Stimulated activated memory B cell treated with anti-CD40 and anti-IgM and Interleukin-4, amounts not matched to agents 10 μg/mL and 1 μg/mL and 100 μg/mL, for 72 hours (primary cell): ENCODE measurements at regions not wholly inside any gene's neighbourhood (a gene's known extent, or its start where the extent isn't known, plus 50 kb on each side); places are given as distances from the start of the nearest gene placed in this dataset.
A peak's percentile ranks its signal among the peaks of the same experiment; 100 is the strongest.

Experiments used
- ATAC-seq: fragments of 150-1000 bp; cut with Tn5 transposase; 2 replicates; pipeline ENCODE4 v1.10.0; 2021
- H3K27ac Mint-ChIP-seq: one replicate; pipeline ENCODE4 v1.8.0; 2022; ENCODE audit warnings: mild to moderate bottlenecking, mixed read lengths
- H3K27me3 Mint-ChIP-seq: one replicate; pipeline ENCODE4 v1.8.0; 2022; ENCODE audit warnings: mixed read lengths
- H3K36me3 Mint-ChIP-seq: one replicate; pipeline ENCODE4 v1.8.0; 2022; ENCODE audit warnings: mixed read lengths
- H3K4me1 Mint-ChIP-seq: one replicate; pipeline ENCODE4 v1.8.0; 2022; ENCODE audit warnings: mixed read lengths
- H3K4me3 Mint-ChIP-seq: one replicate; pipeline ENCODE4 v1.8.0; 2022; ENCODE audit warnings: mild to moderate bottlenecking, moderate library complexity, mixed read lengths
- H3K9me3 Mint-ChIP-seq: one replicate; pipeline ENCODE4 v1.8.0; 2022; ENCODE audit warnings: mixed read lengths

DNA sequence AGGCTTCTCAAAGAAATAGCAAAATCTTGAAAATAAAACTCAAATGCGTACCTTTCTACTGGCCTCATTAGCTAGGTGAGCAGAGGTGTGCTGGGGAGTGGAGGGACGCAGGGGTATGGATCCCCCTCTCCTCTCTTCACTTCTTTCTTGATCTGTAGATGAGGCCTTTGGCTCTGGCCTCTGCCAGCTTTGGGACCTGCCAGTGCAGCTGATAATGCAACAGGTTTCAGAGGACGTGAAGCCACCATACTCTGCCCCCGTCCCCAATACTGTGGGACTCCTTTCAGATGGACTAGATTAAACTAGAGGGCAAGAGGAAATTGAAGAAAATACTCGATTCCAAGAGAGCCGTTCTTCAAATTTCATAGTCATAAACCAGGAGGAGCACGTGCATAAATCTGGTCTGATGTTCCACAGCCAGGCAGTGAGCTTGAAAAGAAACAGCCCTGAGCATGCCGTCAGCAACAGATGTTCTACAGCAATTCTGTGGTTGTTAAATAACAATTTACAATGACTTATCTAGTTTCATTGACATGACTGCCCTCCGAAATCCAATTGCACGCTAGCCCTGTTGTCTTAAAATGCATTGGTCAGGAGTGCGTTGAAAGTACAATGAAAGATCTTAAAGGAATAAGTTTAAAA lies 245.3 kb upstream of the FOXQ1 start:
- ATAC-seq, result no peak
- Mint-ChIP-seq H3K27me3 (peaks cover 7% of the 10 kb centered on the region), H3K4me1 (no peaks in the 10 kb centered on the region), H3K36me3 (no peaks in the 10 kb centered on the region), H3K27ac (no peak overlapping the region), H3K4me3 (no peak overlapping the region), H3K9me3 (peaks cover 3% of the 10 kb centered on the region)

DNA sequence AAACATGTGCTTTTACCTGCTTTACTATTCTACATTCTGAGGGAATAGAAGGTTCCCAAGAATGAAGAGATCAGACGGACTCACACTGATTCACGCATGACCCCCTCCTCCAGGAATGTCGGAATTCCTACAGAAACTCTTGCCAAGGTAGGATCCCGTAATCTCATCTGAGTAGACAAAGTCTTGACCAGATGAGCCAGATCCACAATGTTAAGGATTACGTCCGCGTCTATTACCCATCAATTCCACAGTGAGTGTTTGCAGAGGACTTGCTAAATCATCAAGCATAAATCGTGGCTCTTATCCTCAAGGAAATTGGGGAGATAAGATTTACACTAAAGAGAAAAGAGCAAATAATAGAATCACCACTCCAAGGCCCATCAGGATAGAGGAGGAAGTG lies 245.9 kb upstream of the FOXQ1 start:
- Mint-ChIP-seq H3K4me3 (no peak overlapping the region), H3K27me3 (peaks cover 13% of the 10 kb centered on the region), H3K27ac (no peak overlapping the region), H3K9me3 (peaks cover 3% of the 10 kb centered on the region), H3K4me1 (no peaks in the 10 kb centered on the region), H3K36me3 (no peaks in the 10 kb centered on the region)
- ATAC-seq, result no peak

DNA sequence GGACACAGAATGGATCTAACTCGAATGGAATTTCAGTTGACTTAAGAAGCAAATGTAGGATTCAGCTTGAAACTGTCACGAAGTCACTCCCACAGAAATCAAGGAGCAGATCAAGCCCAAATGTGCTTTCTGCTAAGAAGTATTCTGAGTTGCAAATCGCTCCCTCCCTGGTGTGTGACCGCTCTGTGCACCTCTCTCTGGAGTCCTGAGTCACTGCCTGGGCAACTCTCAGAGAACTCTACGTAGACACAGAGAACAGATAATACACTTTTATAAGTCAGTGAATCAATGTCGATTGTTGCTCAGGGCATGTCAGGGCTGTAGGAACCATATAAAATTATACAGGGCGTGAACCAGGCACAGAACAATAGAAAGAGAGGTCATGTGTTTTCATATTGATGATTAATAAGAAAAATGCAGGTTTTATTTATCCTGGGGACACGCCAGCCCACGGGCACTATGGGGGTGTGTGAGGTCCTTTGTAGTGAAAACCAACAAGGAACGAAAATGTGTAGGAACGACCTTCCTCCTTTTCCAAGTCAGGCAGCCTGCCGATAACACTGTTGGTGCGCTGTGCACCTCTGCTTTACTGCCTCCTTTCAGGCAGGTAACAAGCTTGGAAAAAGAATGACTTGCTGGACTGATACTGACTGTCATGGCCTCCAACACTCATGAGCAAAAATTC lies 248.1 kb upstream of the FOXQ1 start:
- peaks cover 2% of the 10 kb centered on the region for H3K9me3 Mint-ChIP-seq
- H3K4me1 Mint-ChIP-seq, result no peaks in the 10 kb centered on the region
- H3K4me3 Mint-ChIP-seq, result no peak overlapping the region
- no peak for ATAC-seq
- H3K36me3 Mint-ChIP-seq, result no peaks in the 10 kb centered on the region
- peaks cover 15% of the 10 kb centered on the region for H3K27me3 Mint-ChIP-seq
- no peak overlapping the region for H3K27ac Mint-ChIP-seq

DNA sequence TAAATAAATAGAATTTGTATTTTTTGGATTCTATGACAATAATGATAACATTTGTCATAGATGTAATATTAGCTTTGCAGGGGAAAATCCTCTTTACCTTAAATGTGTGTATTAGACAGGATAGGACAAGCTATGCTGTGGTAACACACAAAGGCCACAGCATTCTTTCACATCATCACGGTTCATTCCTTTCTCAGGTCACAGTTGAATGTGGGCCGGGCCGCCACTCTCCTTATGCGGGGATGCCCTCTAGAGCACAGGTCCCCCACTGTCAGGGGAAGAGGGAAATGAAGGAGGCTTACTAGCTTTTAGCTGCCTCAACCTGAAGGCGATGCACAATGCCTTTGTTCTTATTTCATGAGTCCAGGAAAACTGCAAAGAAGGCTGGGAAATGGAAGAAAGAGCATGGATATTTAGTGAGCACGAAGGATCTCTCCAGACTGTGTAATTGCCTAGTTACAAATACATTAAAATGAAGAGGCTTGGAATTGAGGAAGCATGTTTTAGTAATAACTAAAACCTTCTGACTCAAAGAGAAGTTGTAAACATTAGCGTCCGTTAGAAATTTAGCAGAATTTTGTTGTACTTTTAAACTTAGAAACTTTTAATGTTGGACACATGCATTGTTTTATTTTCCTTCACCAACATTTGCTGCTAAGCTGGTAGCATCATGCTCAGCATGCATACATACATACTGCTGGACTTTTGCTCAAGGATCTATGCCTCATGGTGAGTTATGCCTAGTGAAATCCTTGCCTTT lies 248.9 kb upstream of the FOXQ1 start:
- Mint-ChIP-seq H3K4me1 (no peaks in the 10 kb centered on the region), H3K36me3 (no peaks in the 10 kb centered on the region), H3K27ac (no peak overlapping the region), H3K27me3 (peaks cover 15% of the 10 kb centered on the region), H3K4me3 (no peak overlapping the region), H3K9me3 (no peaks in the 10 kb centered on the region)
- ATAC-seq, result no peak

DNA sequence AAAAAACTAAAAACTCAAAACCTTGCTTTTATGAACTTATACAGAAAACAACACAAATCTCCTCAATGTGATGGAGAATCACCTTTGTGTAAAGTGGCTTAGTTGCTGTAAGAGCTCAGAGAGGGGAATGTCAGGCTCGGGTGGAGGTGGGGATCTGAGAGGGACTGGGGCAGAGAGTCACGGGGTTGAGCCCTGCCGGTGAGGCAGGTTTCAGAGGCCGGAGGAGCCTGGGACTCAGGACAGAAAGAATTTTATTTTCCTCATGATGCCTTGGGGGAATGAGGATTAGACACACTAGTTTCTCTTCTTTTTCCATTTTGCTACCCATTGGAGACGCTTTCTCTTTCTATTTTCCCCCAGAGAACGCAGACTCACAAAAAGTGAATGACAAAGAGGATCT lies 252.3 kb upstream of the FOXQ1 start:
- no peak overlapping the region for H3K4me3 Mint-ChIP-seq
- H3K36me3 Mint-ChIP-seq, result no peaks in the 10 kb centered on the region
- no peak for ATAC-seq
- no peaks in the 10 kb centered on the region for H3K9me3 Mint-ChIP-seq
- H3K27ac Mint-ChIP-seq, result no peak overlapping the region
- peaks cover 15% of the 10 kb centered on the region for H3K27me3 Mint-ChIP-seq
- no peaks in the 10 kb centered on the region for H3K4me1 Mint-ChIP-seq

DNA sequence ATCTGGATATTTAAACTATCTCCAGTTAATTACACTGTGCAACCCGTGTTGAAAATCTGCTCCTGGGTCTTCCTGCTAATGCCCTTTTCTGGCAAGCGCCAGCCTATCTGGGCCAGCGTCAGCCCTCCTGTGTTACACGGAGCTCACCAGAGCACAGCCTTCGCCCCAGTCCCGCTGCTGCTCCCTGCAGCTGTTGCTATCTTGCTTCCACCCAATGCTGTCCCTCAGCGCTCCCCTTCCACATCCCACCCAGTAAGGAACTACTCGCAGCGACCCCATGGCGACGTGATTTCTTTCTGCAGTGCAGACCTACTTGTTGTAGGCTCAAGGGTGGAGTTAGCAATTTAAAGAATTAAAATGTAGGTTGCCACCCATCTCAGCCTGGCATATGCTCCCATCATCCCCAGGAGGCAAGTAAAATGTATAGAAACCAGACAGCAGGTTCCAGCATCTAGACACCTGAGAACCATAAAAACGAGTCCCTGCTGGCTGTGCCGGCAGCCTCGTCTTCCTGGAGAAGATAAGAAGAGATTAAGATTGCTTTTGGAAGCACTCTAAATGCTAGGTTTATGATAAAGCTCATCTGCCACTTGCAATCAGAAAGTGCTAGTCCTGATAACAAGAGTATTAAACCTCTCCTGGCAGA lies 254.3 kb upstream of the FOXQ1 start:
- ATAC-seq, result no peak
- no peaks in the 10 kb centered on the region for H3K4me1 Mint-ChIP-seq
- H3K9me3 Mint-ChIP-seq, result no peaks in the 10 kb centered on the region
- H3K36me3 Mint-ChIP-seq, result no peaks in the 10 kb centered on the region
- H3K27ac Mint-ChIP-seq, result no peak overlapping the region
- H3K27me3 Mint-ChIP-seq, result peaks cover 15% of the 10 kb centered on the region
- no peak overlapping the region for H3K4me3 Mint-ChIP-seq

DNA sequence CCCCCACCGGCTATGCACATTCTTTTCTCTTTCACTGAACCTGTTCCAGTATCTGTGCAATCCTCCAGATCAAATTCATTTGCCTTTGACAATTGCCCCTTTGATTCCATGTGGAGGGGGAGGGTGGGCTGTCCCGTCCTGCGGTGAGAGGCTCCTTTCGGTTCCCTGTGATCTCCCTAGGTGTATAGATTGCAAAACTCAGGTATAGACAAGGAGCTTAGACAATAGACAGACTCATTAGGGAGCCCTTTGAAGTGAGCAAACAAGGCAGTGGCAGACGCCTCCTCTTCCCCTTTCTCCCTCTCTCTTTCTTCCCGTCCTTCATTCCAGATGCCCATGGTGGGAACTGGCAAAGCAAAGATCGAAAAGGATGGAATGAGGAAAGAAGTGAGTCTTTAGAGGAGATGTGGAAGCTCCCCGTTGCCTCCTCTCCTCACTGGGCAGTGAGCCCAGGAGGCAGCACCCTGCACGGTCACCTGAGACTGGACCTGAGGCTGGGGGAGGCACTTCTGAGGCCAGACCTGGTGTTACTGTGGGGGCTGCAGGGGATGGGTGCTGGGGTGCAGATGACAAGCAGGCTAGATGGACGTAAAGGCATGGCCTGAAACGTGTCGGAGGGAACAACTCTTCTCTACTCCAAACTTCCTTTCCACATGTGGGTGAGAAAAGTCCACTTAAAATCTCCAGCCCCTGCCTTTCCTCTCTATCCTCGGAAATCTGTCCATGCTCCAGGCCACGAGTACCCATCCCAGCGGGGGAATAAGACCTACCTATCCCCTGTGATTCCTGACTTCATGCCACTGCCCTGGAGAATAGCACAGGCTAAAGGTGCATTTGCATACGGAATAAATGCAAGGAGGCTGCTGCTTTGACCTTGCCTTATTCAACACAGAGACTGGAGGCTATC lies 256.6 kb upstream of the FOXQ1 start:
- H3K9me3 Mint-ChIP-seq, result no peaks in the 10 kb centered on the region
- H3K4me1 Mint-ChIP-seq, result no peaks in the 10 kb centered on the region
- no peak for ATAC-seq
- no peak overlapping the region for H3K27ac Mint-ChIP-seq
- H3K27me3 Mint-ChIP-seq, result no peaks in the 10 kb centered on the region
- no peak overlapping the region for H3K4me3 Mint-ChIP-seq
- no peaks in the 10 kb centered on the region for H3K36me3 Mint-ChIP-seq

DNA sequence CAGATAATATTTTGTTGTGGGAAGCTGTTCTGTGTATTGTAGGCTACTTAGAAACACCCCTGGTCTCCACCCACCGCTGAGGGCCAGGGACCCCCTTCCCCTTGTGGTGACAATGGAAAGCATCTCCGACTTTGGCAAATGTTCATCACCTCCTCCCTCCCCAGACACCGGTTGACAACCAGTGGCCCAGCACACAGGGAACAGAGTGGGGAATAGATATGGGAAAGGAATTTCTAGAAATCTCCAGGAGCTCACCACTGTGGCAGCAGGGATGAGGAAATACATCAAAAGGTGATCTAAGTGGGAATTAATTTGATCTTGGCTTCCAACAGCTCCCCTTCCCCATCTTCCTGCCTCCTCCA lies 257.3 kb upstream of the FOXQ1 start:
- Mint-ChIP-seq H3K4me3 (no peak overlapping the region), H3K27me3 (no peaks in the 10 kb centered on the region), H3K4me1 (no peaks in the 10 kb centered on the region), H3K27ac (no peak overlapping the region), H3K9me3 (no peaks in the 10 kb centered on the region), H3K36me3 (no peaks in the 10 kb centered on the region)
- no peak for ATAC-seq

DNA sequence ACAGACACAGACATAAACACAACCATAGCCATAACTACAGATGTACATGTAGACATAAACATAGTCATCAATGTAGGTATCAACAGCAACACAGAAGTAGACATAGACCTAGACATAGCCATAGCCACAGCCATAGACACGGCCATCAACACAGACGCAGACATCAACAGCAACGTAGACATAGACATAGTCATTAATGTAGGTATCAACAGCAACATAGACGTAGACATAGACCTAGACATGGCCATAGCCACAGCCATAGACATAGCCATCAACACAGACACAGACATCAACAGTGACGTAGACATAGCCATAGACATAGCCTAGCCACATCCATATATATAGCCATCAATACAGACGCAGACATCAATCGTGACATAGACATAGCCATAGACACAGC lies 258.3 kb upstream of the FOXQ1 start:
- H3K9me3 Mint-ChIP-seq, result no peaks in the 10 kb centered on the region
- no peaks in the 10 kb centered on the region for H3K36me3 Mint-ChIP-seq
- no peaks in the 10 kb centered on the region for H3K27me3 Mint-ChIP-seq
- H3K27ac Mint-ChIP-seq, result no peak overlapping the region
- H3K4me1 Mint-ChIP-seq, result no peaks in the 10 kb centered on the region
- H3K4me3 Mint-ChIP-seq, result no peak overlapping the region
- peak; percentile 46 for ATAC-seq

DNA sequence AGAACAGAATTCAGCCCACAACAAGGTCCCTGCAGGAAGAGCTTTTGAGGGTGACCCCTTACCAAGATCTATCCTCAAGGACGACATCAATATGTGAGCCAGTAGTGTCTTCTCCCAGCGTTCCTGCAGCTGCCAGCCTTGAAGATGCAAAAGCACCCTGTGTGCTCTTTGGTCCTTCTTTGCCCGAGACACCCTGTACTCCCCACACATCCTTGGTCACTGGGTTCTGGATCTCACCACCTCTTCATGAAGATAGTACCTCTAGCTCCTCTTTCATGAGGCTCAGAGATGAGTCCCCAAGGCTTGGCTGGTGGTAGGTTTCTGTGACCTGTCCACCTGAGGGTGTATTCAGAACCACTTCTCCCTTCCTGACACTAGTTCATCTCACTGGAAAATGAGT lies 259.6 kb upstream of the FOXQ1 start:
- H3K4me3 Mint-ChIP-seq, result no peak overlapping the region
- H3K36me3 Mint-ChIP-seq, result no peaks in the 10 kb centered on the region
- H3K4me1 Mint-ChIP-seq, result no peaks in the 10 kb centered on the region
- H3K27ac Mint-ChIP-seq, result no peak overlapping the region
- H3K27me3 Mint-ChIP-seq, result peaks cover 11% of the 10 kb centered on the region
- no peaks in the 10 kb centered on the region for H3K9me3 Mint-ChIP-seq
- ATAC-seq, result no peak

DNA sequence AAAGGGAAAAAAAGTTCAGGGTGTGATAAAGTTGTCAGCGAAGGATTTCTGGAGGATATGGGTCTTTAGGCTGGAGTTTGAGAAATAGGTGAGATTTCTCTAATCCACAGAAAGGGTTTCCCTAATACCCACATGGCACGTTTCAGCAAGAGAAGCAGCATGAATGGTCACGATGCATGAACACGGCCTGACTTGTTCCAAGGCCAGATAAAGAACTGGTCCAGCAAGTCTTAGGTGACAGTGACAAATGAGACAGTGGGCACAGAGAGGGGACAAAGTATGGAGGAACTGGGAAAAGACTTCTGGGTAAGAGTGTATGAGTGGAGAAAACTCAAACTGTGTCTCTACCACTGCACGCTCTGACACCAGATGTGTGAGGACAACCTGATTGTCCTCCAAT lies 262.0 kb upstream of the FOXQ1 start:
- no peaks in the 10 kb centered on the region for H3K4me1 Mint-ChIP-seq
- H3K4me3 Mint-ChIP-seq, result no peak overlapping the region
- no peak overlapping the region for H3K27ac Mint-ChIP-seq
- H3K9me3 Mint-ChIP-seq, result no peaks in the 10 kb centered on the region
- H3K27me3 Mint-ChIP-seq, result peaks cover 21% of the 10 kb centered on the region
- no peaks in the 10 kb centered on the region for H3K36me3 Mint-ChIP-seq
- ATAC-seq, result no peak

DNA sequence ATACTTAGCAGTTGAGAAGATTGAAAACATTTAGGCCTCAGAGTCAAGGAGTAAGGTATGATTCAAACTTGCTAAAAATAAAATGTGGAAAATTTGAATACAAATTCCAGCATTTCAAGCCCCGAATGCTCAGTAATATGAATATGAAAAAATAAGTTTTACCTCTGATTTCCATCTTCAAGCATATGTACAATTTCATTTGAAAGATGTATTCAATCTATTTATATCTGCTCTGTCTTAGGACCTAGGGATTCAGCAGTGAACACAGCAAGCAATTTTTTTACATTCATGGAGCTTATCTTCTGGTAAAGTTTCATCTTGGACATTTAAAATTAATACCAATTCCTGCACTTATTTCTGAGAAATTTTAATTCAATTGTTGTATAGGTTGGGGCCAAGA lies 262.7 kb upstream of the FOXQ1 start:
- H3K4me3 Mint-ChIP-seq, result no peak overlapping the region
- peaks cover 28% of the 10 kb centered on the region for H3K27me3 Mint-ChIP-seq
- no peak overlapping the region for H3K27ac Mint-ChIP-seq
- no peaks in the 10 kb centered on the region for H3K9me3 Mint-ChIP-seq
- H3K4me1 Mint-ChIP-seq, result no peaks in the 10 kb centered on the region
- ATAC-seq, result no peak
- H3K36me3 Mint-ChIP-seq, result no peaks in the 10 kb centered on the region

DNA sequence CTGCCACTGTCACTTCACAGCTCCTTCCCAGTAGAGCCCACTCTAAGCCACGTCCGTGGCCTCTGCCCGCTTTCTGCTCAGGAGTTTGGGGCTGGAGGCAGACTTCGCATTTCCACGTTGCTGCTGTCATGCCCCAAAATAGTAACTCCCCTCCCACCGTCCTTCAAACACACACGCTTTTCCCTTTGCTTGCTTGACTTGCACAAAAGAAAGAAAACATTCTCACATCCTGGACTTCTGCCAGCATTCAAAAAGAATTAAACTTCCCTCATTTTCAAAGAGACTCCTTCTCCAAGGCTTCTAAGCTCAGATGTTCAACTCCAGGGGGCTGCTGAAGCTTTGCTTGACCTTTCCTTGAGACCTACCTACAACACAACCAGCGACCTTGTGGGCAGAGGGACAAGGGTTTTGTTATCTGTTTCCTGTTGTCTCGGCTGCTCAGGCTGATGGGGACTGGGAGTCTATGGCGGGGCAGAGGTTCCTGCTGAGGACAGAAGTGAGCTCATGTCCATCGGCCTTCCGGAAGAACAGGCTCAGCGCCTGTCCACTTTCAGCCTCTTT lies 263.8 kb upstream of the FOXQ1 start:
- Mint-ChIP-seq H3K36me3 (no peaks in the 10 kb centered on the region), H3K9me3 (no peaks in the 10 kb centered on the region), H3K4me1 (no peaks in the 10 kb centered on the region), H3K4me3 (no peak overlapping the region), H3K27ac (no peak overlapping the region), H3K27me3 (peaks cover 36% of the 10 kb centered on the region)
- ATAC-seq, result no peak

DNA sequence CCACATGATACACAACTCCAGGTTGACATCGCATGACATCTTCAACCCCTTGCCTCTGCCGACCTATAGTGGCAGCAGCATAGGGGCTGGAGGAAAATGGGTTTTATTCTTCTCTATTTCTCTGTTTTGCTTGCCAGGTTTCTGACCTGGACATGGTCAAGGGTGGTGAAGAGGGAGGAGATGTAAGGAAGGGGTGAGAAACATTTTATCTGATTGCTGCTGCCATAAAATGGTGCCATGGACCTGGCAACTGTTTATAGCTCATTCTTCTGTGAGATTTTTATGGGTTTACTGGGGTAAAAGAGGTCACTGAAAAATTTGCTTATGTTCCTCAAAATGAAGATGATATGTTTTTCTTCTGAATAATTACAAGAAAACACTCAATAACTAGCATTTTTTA lies 266.7 kb upstream of the FOXQ1 start:
- Mint-ChIP-seq H3K36me3 (no peaks in the 10 kb centered on the region), H3K4me1 (no peaks in the 10 kb centered on the region), H3K4me3 (no peak overlapping the region), H3K9me3 (peaks cover 3% of the 10 kb centered on the region), H3K27ac (no peak overlapping the region), H3K27me3 (peaks cover 52% of the 10 kb centered on the region)
- ATAC-seq, result no peak
